NCI-H1436 (cell line): ENCODE measurements at regions not wholly inside any gene's neighbourhood (a gene's known extent, or its start where the extent isn't known, plus 50 kb on each side); places are given as distances from the start of the nearest gene placed in this dataset.

Experiments
- DNase-seq: peaks from one replicate; lab custom pipeline; 2025; lab: John Stamatoyannopoulos, UW

- DNase-seq: no peak
Observed at GRCh38 chr15:38672814-38673670, 108.4 kb upstream of the RASGRP1 start.

- no peak for DNase-seq
Observed at GRCh38 chr15:38674448-38674847, 109.8 kb upstream of the RASGRP1 start.

DNA sequence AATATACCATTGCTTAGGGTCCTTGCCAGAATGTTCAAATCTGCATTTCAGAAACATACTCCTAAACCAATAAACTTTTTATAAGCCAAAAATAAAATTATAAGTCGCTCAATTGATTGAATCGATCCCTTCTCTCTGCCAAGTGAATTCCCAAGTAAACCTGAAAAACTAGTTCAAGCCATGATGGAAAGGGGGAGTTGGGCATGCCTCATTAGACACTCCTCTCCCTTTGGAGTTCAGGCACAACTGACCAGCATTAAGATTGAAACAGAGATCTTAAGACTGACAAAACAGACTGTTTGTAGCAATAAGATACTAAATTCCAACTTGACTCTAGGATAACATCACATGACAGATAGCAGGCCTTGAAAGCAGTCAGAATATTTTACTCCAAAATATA is 113.7 kb upstream of the RASGRP1 start:
- DNase-seq: no peak

DNA sequence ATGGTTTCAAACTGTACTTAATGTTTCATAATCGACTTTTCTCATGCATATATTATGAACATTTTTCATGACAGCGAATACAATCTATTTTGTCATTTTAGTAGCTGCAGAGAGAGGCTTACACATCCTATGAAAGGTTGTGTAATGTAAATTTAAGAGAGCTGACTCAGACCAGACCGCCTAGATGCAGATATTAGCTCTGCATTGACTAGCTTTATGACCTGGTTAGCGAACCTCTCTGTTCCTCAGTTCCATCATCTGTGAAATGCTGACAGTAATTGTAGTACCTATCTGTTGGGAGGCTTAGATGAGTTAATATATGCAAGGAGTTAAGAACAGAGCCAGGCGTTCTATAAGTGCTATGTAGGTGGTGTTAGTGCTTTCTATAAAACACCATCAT is 116.2 kb upstream of the RASGRP1 start:
- DNase-seq: no peak

GRCh38 chr15:38682363-38682762 is 117.7 kb upstream of the RASGRP1 start:
- DNase-seq: no peak

DNA sequence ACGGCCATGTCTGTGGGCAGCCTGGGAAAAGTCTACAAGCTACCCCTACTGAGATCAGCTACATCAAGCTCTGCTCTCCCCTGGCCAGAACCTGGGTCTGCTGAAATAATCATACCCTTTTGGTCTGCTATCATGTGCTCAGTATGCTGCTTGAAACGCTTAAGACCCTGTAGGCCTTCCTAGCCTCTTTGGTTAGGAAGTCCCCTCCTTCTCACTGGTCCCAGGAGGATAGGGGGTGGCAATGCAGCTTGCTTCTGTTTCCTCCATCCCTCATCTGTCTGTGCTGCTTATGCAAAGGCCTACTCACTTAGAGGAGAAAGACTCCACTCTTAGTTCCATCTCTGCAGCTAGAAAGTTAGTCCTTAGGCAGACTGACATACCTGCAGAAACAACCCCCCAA is 118.2 kb upstream of the RASGRP1 start:
- DNase-seq: no peak

DNA sequence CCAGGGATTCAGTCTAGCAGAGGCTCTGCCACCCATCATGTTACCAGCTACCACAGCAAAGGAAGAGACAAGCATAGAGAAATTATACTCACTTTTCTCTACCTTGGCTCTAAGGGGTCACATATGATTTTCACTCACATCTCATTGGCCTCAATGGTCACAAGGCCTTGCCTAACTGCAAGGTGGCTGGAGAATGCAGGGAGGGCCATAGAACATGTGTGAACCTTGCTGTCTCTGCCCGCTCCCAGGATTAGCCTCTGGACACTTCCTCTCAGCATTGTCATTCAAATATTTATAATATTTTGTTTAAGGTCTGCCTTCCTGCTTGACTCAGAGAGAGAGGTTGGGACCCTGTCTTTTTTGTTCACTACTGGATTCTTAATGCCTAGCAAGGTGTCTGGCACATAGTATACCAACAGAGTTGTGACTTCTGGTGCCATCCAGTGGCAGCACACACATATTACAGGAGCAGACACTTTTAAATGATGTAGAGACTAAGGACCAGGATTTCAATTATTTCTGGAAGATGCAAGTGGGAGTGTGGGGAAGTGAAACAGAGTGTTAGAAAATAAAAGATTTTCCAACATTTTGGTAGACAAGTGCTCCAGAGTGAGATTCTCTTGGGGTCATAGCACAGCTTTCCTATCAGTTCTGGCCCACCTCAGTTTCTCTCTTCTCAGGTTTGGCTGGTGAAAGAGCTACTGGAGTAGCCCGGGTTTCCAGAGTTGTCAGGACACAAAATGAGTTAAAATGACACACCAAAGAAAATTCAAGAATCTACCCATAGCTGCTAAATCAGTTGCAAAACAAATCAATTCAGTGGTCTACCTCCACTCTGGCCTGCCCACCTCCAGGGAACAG is 119.0 kb upstream of the RASGRP1 start:
- DNase-seq: no peak

GRCh38 chr15:38684440-38685010 is 119.9 kb upstream of the RASGRP1 start:
- DNase-seq: no peak

DNA sequence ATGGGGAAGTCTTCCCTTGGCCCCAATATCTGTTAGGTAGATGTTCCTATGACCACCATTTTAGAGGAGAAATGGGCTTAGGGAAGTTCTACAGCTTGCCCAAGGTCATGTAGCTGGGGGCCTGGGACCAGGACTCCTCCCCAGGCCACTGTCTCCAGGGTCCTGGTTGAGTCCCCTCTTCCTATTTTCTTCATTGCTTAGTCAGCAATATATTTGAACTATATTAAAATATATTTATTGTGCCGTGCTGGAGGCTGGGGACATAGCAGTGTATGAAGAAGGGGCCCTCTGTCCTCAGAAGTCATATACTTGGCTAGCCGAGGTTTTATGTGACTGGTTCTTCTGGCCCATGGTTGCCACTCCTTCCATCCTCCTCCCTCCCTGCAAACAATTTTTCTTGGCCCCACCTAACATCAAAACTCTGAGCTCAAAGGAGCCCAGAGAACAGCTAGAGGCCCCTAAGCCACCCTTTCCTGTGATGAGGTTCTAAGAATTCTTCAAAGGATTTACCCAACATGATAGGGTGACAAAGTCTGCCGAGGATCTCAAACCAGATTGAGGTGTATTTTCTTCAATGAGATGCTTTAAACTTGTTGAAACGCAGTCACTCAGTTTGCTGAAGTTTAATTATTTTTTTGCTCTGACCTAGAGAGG is 121.2 kb upstream of the RASGRP1 start:
- DNase-seq: no peak

DNA sequence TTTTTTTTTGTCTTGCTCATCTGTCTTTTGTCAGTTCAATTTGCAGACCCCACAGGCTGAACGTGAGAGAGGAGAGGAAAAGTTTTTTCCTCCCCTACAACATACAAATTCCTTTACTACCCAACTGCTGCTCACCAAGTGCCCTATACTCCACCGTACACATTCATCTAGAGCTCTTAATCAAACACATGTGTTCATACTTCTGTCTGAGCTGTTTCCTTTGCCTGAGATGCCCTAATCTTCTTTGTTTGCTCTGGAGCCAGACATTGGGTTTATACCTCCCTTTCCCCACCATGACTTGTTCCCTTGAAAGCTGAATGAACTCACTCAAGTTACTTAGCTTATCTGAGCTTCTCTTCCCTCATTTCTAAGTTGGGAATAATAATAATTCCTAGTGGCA is 122.7 kb upstream of the RASGRP1 start:
- DNase-seq: no peak

DNA sequence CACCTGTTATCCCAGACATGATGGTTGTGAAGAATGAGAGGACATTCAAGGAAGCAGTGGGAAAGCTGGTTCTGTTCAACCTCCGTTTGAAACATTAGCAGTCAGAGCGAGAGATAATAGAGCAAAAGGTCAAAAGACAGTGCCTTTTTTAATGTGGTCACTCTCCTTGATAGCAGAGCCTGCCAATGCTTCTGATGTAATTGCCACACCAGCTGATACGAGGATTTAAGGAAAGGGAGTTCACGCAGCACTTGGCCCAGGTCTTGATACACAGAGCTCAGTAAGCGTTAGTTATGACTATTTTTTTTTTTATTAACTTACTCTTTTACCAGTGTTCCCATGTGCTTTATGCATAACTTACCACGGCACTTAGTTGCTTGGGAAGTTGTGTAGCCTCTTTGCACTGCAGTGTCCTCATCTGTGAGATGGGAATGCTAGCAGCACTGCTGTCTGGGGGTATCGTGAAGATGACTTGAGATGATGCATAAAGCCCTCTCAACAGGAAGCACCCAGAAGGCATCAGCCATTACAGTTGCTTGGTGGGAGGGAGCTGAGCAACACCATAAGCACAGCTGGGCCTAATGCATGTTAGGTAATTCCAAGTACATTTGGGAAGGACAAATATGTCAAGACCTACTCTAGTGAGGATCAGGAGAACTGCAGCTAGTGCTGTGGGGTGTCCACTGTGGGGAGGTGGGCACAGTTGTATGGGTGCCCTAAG is 123.3 kb upstream of the RASGRP1 start:
- DNase-seq: no peak

- DNase-seq: no peak
Observed at GRCh38 chr15:38688761-38689160, 124.1 kb upstream of the RASGRP1 start.

GRCh38 chr15:38689522-38689921 is 124.9 kb upstream of the RASGRP1 start:
- no peak for DNase-seq

DNA sequence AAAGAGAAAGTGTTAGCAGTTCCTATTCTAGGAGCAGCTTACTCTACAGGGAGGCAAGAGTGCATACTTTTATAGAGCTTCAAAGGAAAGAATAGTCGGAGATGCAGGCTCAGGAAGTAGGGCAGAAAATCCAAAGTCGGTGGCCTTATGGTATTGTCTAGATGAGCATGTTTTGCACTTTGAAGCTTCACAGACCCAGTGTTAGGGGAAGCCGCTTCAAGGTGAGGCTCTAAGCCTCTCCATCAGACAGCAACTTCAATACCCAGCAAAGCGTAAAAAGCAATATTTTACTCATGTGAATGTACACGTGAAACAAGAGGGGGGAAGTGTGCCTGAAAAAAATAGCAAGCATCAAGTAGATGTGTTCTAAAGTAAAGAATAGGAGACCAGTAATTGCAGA is 125.6 kb upstream of the RASGRP1 start:
- DNase-seq: no peak

- DNase-seq: peak; percentile 82
Observed at GRCh38 chr15:38690719-38691332, 126.2 kb upstream of the RASGRP1 start.

DNA sequence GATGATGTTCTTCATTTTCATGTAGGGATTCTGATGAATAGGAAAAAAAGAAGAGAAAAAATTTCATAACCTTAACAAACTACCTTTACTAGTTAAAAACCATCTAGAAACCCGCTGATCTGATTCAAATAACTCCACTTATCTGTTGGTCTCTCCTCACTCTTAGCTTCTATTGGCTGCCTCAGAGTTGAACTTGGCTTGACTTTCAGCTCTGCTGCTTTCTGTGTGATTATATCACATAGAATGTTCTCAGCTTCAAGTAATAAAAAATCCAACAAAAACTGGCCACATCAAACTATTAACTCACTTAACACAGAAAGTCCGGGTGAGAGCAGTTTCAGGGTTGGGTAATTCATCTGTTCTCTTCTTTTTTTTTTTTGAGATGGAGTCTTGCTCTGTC is 126.8 kb upstream of the RASGRP1 start:
- no peak for DNase-seq

- DNase-seq: no peak
Observed at GRCh38 chr15:38691965-38692788, 127.6 kb upstream of the RASGRP1 start.

GRCh38 chr15:38692789-38693062 is 128.1 kb upstream of the RASGRP1 start:
- no peak for DNase-seq

GRCh38 chr15:38695249-38696108 is 130.9 kb upstream of the RASGRP1 start:
- DNase-seq: no peak
